ENCODE measurements at regions not wholly inside any gene's neighbourhood (a gene's known extent, or its start where the extent isn't known, plus 50 kb on each side); places are given as distances from the start of the nearest gene placed in this dataset.

DNA sequence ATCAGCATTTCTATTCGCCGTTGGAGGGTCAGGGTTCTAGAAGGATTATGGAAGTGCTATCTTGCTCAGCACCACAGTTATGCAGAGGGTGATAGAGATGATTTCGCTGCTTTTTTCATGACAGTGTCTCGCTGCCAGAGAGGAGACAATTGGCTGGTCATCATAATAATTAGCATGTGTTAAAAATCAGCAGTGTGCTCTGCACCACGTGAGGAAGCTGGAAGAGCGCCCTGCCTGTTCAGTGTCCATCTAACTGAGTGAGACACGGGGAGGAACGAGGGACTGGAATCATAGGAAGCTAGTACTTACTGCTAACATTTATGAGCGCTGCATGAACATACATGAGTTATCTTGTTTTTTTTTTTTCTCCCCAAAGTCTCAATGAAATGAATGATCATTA lies 116.2 kb upstream of the PLAAT1 start:
- Histone ChIP-seq H3K4me1 (ENCODE audit: low read depth) (peaks cover 5% of the 10 kb centered on the region), H3K27me3 (no peaks in the 10 kb centered on the region), H3K27ac (no peak overlapping the region), H3K36me3 (no peaks in the 10 kb centered on the region), H3K9me3 (ENCODE audit: low read depth) (no peaks in the 10 kb centered on the region), H3K4me3 (no peak overlapping the region)
- TF ChIP-seq, protein P1, sequence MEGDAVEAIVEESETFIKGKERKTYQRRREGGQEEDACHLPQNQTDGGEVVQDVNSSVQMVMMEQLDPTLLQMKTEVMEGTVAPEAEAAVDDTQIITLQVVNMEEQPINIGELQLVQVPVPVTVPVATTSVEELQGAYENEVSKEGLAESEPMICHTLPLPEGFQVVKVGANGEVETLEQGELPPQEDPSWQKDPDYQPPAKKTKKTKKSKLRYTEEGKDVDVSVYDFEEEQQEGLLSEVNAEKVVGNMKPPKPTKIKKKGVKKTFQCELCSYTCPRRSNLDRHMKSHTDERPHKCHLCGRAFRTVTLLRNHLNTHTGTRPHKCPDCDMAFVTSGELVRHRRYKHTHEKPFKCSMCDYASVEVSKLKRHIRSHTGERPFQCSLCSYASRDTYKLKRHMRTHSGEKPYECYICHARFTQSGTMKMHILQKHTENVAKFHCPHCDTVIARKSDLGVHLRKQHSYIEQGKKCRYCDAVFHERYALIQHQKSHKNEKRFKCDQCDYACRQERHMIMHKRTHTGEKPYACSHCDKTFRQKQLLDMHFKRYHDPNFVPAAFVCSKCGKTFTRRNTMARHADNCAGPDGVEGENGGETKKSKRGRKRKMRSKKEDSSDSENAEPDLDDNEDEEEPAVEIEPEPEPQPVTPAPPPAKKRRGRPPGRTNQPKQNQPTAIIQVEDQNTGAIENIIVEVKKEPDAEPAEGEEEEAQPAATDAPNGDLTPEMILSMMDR (IDR thresholded peaks at IDR 0.05; ENCODE audit: low read depth, low read length) = no peak
- no peak for DNase-seq (ENCODE audit: low read depth in 1 of 2, low spot score in 1 of 2)

GRCh38 chr3:193129607-193130006 lies 111.4 kb upstream of the PLAAT1 start:
- H3K4me1 ChIP-seq (ENCODE audit: low read depth) = peaks cover 5% of the 10 kb centered on the region
- TF ChIP-seq, protein P1 (IDR thresholded peaks at IDR 0.05; ENCODE audit: low read depth, low read length) = no peak
- peak in 1 of 2 donors; percentile 11 for DNase-seq (ENCODE audit: low read depth in 1 of 2, low spot score in 1 of 2)
- H3K36me3 ChIP-seq = no peaks in the 10 kb centered on the region
- H3K9me3 ChIP-seq (ENCODE audit: low read depth) = no peaks in the 10 kb centered on the region
- H3K4me3 ChIP-seq = no peak overlapping the region
- no peaks in the 10 kb centered on the region for H3K27me3 ChIP-seq
- H3K27ac ChIP-seq = no peak overlapping the region

DNA sequence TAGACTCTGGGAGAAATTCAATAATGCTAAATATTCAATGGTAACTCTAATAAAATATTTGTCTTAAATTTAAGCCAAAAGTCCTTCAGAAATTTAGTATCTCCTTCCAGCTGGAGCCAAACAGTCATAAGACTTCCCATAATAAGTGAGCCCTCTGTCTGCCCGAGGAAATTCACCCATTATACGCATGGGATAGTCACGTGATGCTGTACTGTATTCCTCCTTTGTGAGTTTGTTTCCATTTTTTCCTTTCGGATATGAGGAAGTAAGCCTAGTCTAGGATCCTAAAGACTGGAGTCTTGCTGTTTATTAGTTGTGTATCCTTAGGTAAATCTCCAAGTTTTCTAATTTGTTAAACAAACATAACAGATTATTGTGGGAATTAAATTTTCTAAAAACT lies 110.4 kb upstream of the PLAAT1 start:
- H3K27me3 ChIP-seq = no peaks in the 10 kb centered on the region
- H3K4me3 ChIP-seq = no peak overlapping the region
- H3K27ac ChIP-seq = no peak overlapping the region
- H3K36me3 ChIP-seq = no peaks in the 10 kb centered on the region
- DNase-seq (ENCODE audit: low read depth in 1 of 2, low spot score in 1 of 2) = no peak
- TF ChIP-seq, protein P1 (IDR thresholded peaks at IDR 0.05; ENCODE audit: low read depth, low read length) = no peak
- peaks cover 5% of the 10 kb centered on the region for H3K4me1 ChIP-seq (ENCODE audit: low read depth)
- H3K9me3 ChIP-seq (ENCODE audit: low read depth) = no peaks in the 10 kb centered on the region

GRCh38 chr3:193132241-193132640 lies 108.8 kb upstream of the PLAAT1 start:
- Histone ChIP-seq H3K4me3 (no peak overlapping the region), H3K27me3 (no peaks in the 10 kb centered on the region), H3K4me1 (ENCODE audit: low read depth) (peaks cover 5% of the 10 kb centered on the region), H3K27ac (no peak overlapping the region), H3K9me3 (ENCODE audit: low read depth) (no peaks in the 10 kb centered on the region), H3K36me3 (no peaks in the 10 kb centered on the region)
- TF ChIP-seq, protein P1 (IDR thresholded peaks at IDR 0.05; ENCODE audit: low read depth, low read length) = no peak
- no peak for DNase-seq (ENCODE audit: low read depth in 1 of 2, low spot score in 1 of 2)

DNA sequence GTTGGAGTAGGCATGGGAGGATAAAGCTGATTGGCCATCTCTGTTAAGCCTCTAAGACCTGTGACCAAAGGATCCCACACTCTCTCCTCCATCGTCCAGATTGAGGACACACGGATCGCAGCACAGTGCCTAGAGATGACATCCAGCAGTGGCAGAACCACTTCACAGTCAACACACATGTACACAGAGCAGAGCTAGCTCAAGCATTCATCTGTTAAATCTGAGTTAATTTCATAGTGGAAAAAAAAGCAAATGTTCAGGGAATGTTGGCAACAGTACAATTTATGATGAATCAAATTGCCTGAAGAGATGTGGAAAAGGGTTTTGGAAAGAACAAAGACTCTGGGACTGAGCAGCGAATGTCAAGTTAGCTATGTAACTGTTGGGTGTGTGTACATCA lies 108.1 kb upstream of the PLAAT1 start:
- no peaks in the 10 kb centered on the region for H3K36me3 ChIP-seq
- H3K4me1 ChIP-seq (ENCODE audit: low read depth) = peaks cover 5% of the 10 kb centered on the region
- TF ChIP-seq, protein P1 (IDR thresholded peaks at IDR 0.05; ENCODE audit: low read depth, low read length) = no peak
- no peak overlapping the region for H3K4me3 ChIP-seq
- no peaks in the 10 kb centered on the region for H3K9me3 ChIP-seq (ENCODE audit: low read depth)
- no peak overlapping the region for H3K27ac ChIP-seq
- H3K27me3 ChIP-seq = no peaks in the 10 kb centered on the region
- no peak for DNase-seq (ENCODE audit: low read depth in 1 of 2, low spot score in 1 of 2)

DNA sequence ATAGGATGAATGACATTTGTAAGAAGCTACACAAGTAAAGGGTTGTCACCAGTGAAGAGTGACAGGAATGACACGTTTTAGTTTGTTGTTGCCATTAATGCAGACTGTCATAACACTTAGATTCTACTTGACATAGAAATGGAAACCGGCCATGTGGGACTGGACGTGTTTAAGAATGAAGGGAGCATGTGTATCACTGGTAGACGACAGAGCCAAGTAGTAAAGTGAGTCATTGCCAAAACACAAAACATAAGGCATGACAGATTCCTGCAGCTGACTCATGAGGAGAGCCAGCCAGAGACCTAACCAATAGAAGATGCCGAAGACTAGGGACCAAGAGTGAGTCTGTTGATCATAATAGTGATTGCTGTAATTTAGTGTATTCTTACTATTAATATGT lies 106.2 kb upstream of the PLAAT1 start:
- no peaks in the 10 kb centered on the region for H3K27me3 ChIP-seq
- no peaks in the 10 kb centered on the region for H3K36me3 ChIP-seq
- H3K4me3 ChIP-seq = no peak overlapping the region
- DNase-seq (ENCODE audit: low read depth in 1 of 2, low spot score in 1 of 2) = peak in 1 of 2 donors; percentile 45
- no peaks in the 10 kb centered on the region for H3K9me3 ChIP-seq (ENCODE audit: low read depth)
- TF ChIP-seq, protein P1 (IDR thresholded peaks at IDR 0.05; ENCODE audit: low read depth, low read length) = no peak
- no peak overlapping the region for H3K27ac ChIP-seq
- H3K4me1 ChIP-seq (ENCODE audit: low read depth) = no peaks in the 10 kb centered on the region
